SK-N-MC (cell line): ENCODE measurements at regions not wholly inside any gene's neighbourhood (a gene's known extent, or its start where the extent isn't known, plus 50 kb on each side); places are given as distances from the start of the nearest gene placed in this dataset.

Experiments
- EZH2 ChIP-seq: fragments of 200-600 bp; sonication (generic); IDR thresholded peaks from one replicate; pipeline ENCODE4 v1.6.1; 2017; ENCODE audit warnings: antibody characterized with exemption
- FOXP2 ChIP-seq: optimal IDR thresholded peaks from 2 replicates; pipeline ENCODE3; 2011; ENCODE audit warnings: mild to moderate bottlenecking, moderate library complexity; ENCODE audit not compliant: insufficient read depth; ENCODE audit errors: extremely low read length, control extremely low read depth
- POLR2AphosphoS5 ChIP-seq: IDR thresholded peaks from 2 replicates; pipeline ENCODE4 v1.6.1; 2012; ENCODE audit warnings: mild to moderate bottlenecking, low read depth, low read length, borderline replicate concordance

GRCh38 chr15:36362509-36362915 is 216.9 kb upstream of the CDIN1 start:
- TF ChIP-seq EZH2 (no peak), POLR2AphosphoS5 (no peak), FOXP2 (no peak)
